ENCODE measurements at regions not wholly inside any gene's neighbourhood (a gene's known extent, or its start where the extent isn't known, plus 50 kb on each side); places are given as distances from the start of the nearest gene placed in this dataset.

DNA sequence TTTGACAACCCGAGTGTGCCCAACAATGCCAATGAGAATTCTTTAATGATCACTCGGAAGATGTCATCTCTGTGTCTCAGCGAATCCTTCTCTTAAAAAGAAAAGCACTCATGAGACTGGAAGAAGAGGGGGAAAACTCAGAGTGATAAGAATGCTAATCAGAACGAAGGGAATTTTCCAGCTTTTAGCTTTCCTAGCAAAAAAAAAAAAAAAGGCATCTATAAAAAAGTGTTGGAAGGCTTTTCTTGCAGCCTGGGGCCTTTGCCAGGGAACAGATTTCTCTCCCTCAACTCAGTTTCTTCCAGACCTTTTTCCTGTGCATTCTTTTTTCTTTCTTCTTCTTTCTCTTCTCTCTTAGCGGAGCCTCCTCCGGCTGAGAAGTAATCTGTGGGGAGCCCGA lies 80.5 kb upstream of the NEO1 start:
- Histone ChIP-seq H3K4me1 (ENCODE audit: control insufficient read depth in 2 of 2, insufficient read depth in 2 of 2, low read length in 2 of 2) (no peaks in the 10 kb centered on the region), H3K9ac (ENCODE audit: low read length) (no peak overlapping the region), H3K79me2 (ENCODE audit: control insufficient read depth, insufficient read depth, low read length) (no peaks in the 10 kb centered on the region), H4K20me1 (ENCODE audit: control insufficient read depth, insufficient read depth, low read length, poor library complexity, severe bottlenecking) (no peaks in the 10 kb centered on the region), H3K27me3 (replicated peaks in 1 of 4; ENCODE audit: control extremely low read depth in 1 of 4, control insufficient read depth in 3 of 4, insufficient read depth in 4 of 4, low read length in 3 of 4) (peaks cover 0 to 5% (median 1%) of the 10 kb centered on the region in 4 experiments), H3K36me3 (replicated peaks in 1 of 2; ENCODE audit: control extremely low read depth in 1 of 2, control insufficient read depth in 1 of 2, extremely low read depth in 1 of 2, insufficient read depth in 2 of 2, low read length in 1 of 2) (no peaks in the 10 kb centered on the region), H3K4me2 (replicated peaks; ENCODE audit: low read depth, low read length, poor library complexity, severe bottlenecking) (no peak overlapping the region), H3K9me3 (ENCODE audit: control extremely low read depth in 1 of 3, control insufficient read depth in 2 of 3, insufficient read depth in 1 of 3, low read length in 2 of 3) (no peaks in the 10 kb centered on the region), H2AFZ (ENCODE audit: insufficient read depth, low read depth, low read length, poor library complexity, severe bottlenecking) (no peak overlapping the region), H3K27ac (ENCODE audit: low read length in 2 of 2) (no peak overlapping the region), H3K4me3 (ENCODE audit: control extremely low read depth in 1 of 5, extremely low read depth in 1 of 5, insufficient read depth in 1 of 5, low read depth in 2 of 5, low read length in 4 of 5) (no peak overlapping the region)
- no peak for DNase-seq
- no peak overlapping the region for H3K4me3 Mint-ChIP-seq
- 62% methylated on average over 3 of the region's 7 CpGs for WGBS (ENCODE audit: insufficient coverage)
- ChIA-PET POLR2A (no interaction called here), CTCF (no interaction called here)
- no peaks in the 10 kb centered on the region for H3K4me1 Mint-ChIP-seq
- H3K27me3 Mint-ChIP-seq, result peaks cover 26% of the 10 kb centered on the region
- TF ChIP-seq, protein P1, sequence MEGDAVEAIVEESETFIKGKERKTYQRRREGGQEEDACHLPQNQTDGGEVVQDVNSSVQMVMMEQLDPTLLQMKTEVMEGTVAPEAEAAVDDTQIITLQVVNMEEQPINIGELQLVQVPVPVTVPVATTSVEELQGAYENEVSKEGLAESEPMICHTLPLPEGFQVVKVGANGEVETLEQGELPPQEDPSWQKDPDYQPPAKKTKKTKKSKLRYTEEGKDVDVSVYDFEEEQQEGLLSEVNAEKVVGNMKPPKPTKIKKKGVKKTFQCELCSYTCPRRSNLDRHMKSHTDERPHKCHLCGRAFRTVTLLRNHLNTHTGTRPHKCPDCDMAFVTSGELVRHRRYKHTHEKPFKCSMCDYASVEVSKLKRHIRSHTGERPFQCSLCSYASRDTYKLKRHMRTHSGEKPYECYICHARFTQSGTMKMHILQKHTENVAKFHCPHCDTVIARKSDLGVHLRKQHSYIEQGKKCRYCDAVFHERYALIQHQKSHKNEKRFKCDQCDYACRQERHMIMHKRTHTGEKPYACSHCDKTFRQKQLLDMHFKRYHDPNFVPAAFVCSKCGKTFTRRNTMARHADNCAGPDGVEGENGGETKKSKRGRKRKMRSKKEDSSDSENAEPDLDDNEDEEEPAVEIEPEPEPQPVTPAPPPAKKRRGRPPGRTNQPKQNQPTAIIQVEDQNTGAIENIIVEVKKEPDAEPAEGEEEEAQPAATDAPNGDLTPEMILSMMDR (IDR thresholded peaks at IDR 0.05), result no peak
- no peak for TF ChIP-seq EZH2 (IDR thresholded peaks at IDR 0.05; ENCODE audit: borderline replicate concordance, insufficient read depth, low read depth, low read length, poor library complexity, severe bottlenecking)
- intact Hi-C loops (cut with micrococcal nuclease), result no loop called here
- H3K9me3 Mint-ChIP-seq (ENCODE audit: insufficient read depth), result no peaks in the 10 kb centered on the region
- no peak overlapping the region for H3K27ac Mint-ChIP-seq
- no peak for ATAC-seq (ENCODE audit: low read depth)

DNA sequence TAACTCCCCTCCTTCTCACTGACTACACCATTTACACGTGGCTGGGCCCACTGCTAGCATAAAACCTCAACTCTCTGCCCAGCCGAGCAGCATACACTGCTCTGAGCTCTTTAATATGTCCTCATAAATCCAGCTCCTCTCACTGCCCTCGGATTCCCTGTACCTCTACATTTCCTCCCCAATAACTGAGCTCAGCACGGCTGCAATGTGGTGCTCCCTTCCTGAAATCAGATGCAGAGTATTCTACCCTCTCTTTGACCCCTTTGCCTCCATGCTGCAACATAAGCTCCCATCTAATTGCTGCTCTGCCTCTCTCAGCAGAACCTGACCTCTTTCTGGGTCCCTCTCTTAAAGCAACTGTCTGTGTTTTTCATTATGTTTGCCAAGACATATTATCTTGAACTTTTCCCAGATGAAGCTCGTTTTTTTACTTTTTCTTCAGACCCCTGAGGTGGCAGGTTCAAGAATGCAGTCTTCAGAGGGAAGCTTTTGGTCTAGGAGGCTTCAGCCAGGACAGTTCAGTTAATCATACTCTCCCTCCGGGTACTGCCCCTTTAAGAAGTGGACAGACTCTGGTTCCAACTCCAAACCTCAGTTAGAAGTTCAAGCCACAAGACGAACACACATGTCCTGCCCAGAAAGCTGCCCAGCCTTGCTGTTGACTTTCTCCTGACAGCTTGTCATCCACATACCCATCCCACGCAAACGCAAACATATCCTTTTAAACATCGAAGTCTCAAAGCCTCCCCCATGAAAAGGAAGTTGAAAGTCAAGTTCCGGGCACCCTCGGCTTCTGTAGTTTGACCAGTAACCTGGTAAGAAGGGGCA lies 81.1 kb upstream of the NEO1 start:
- intact Hi-C loops (cut with micrococcal nuclease), result no loop called here
- H3K27ac Mint-ChIP-seq, result no peak overlapping the region
- ChIA-PET POLR2A (no interaction called here), CTCF (no interaction called here)
- no peak overlapping the region for H3K4me3 ChIP-seq (ENCODE audit: control extremely low read depth in 1 of 5, extremely low read depth in 1 of 5, insufficient read depth in 1 of 5, low read depth in 2 of 5, low read length in 4 of 5)
- no peak for ATAC-seq (ENCODE audit: low read depth)
- no peaks in the 10 kb centered on the region for H4K20me1 ChIP-seq (ENCODE audit: control insufficient read depth, insufficient read depth, low read length, poor library complexity, severe bottlenecking)
- H3K27ac ChIP-seq (ENCODE audit: low read length in 2 of 2), result no peak overlapping the region
- 52% methylated on average over 11 of the region's 12 CpGs for WGBS (ENCODE audit: insufficient coverage)
- H3K36me3 ChIP-seq (replicated peaks in 1 of 2; ENCODE audit: control extremely low read depth in 1 of 2, control insufficient read depth in 1 of 2, extremely low read depth in 1 of 2, insufficient read depth in 2 of 2, low read length in 1 of 2), result no peaks in the 10 kb centered on the region
- no peak overlapping the region for H2AFZ ChIP-seq (ENCODE audit: insufficient read depth, low read depth, low read length, poor library complexity, severe bottlenecking)
- no peaks in the 10 kb centered on the region for H3K9me3 ChIP-seq (ENCODE audit: control extremely low read depth in 1 of 3, control insufficient read depth in 2 of 3, insufficient read depth in 1 of 3, low read length in 2 of 3)
- no peaks in the 10 kb centered on the region for H3K4me1 Mint-ChIP-seq
- no peaks in the 10 kb centered on the region for H3K9me3 Mint-ChIP-seq (ENCODE audit: insufficient read depth)
- no peak overlapping the region for H3K4me2 ChIP-seq (replicated peaks; ENCODE audit: low read depth, low read length, poor library complexity, severe bottlenecking)
- H3K9ac ChIP-seq (ENCODE audit: low read length), result no peak overlapping the region
- peaks cover 26% of the 10 kb centered on the region for H3K27me3 Mint-ChIP-seq
- H3K4me1 ChIP-seq (ENCODE audit: control insufficient read depth in 2 of 2, insufficient read depth in 2 of 2, low read length in 2 of 2), result no peaks in the 10 kb centered on the region
- peaks cover 0 to 3% (median under 1%) of the 10 kb centered on the region in 4 experiments for H3K27me3 ChIP-seq (replicated peaks in 1 of 4; ENCODE audit: control extremely low read depth in 1 of 4, control insufficient read depth in 3 of 4, insufficient read depth in 4 of 4, low read length in 3 of 4)
- DNase-seq, result no peak
- no peak overlapping the region for H3K4me3 Mint-ChIP-seq
- TF ChIP-seq EZH2 (IDR thresholded peaks at IDR 0.05; ENCODE audit: borderline replicate concordance, insufficient read depth, low read depth, low read length, poor library complexity, severe bottlenecking), result no peak
- TF ChIP-seq, protein P1 (IDR thresholded peaks at IDR 0.05), result no peak
- no peaks in the 10 kb centered on the region for H3K79me2 ChIP-seq (ENCODE audit: control insufficient read depth, insufficient read depth, low read length)

Measured in B cell (primary cell).